H1 (cell line): ENCODE measurements at regions not wholly inside any gene's neighbourhood (a gene's known extent, or its start where the extent isn't known, plus 50 kb on each side); places are given as distances from the start of the nearest gene placed in this dataset.

ENCODE experiments used
- CTCF ChIA-PET: fragments of 300-600 bp; sonication (Branson Sonifier 250); formaldehyde crosslinking; loops from one replicate; lab custom pipeline; 2021; ENCODE audit not compliant: partially characterized antibody; lab: Charles Lee
- POLR2A ChIA-PET: fragments of 300-600 bp; sonication (Branson Sonifier 250); formaldehyde crosslinking; loops from one replicate; lab custom pipeline; 2021; ENCODE audit warnings: inconsistent platforms; ENCODE audit not compliant: partially characterized antibody; lab: Charles Lee
- DNase-seq, 2 experiments: peaks; one replicate each; pipeline versions ENCODE4 v3.0.0 to v3.0.0-alpha.2; 2010 to 2022; ENCODE audit warnings: low spot score in 2 of 2, low read depth in 1 of 2, mixed read lengths in 1 of 2
- FAIRE-seq: peaks from 2 replicates; lab custom pipeline; 2011; peaks lifted over from hg19 to GRCh38; lab: Jason Lieb, UNC
- H2AFZ ChIP-seq: 2 replicates; pipeline ENCODE4 v1.8.1; 2012; ENCODE audit warnings: low read length, inconsistent platforms
- H2AK5ac ChIP-seq: 2 replicates; pipeline ENCODE4 v1.6.1; 2013; ENCODE audit warnings: low read depth, low read length
- H2BK120ac ChIP-seq: replicated peaks from 2 replicates; pipeline ENCODE3; 2013; ENCODE audit warnings: low read depth, low read length, inconsistent platforms
- H2BK12ac ChIP-seq: 2 replicates; pipeline ENCODE4 v1.6.1; 2013; ENCODE audit warnings: low read depth, low read length
- H2BK15ac ChIP-seq: 2 replicates; pipeline ENCODE4 v1.6.1; 2013; ENCODE audit warnings: low read length
- H2BK20ac ChIP-seq: 2 replicates; pipeline ENCODE4 v1.6.1; 2013; ENCODE audit warnings: low read length
- H2BK5ac ChIP-seq: 2 replicates; pipeline ENCODE4 v1.6.1; 2013; ENCODE audit warnings: low read depth, low read length
- H3K14ac ChIP-seq: 2 replicates; pipeline ENCODE4 v1.6.1; 2013; ENCODE audit warnings: inconsistent platforms; ENCODE audit not compliant: insufficient read length
- H3K18ac ChIP-seq: 2 replicates; pipeline ENCODE4 v1.6.1; 2013; ENCODE audit warnings: low read length; ENCODE audit errors: extremely low read depth
- H3K23ac ChIP-seq: 2 replicates; pipeline ENCODE4 v1.6.1; 2013; ENCODE audit warnings: inconsistent platforms; ENCODE audit not compliant: insufficient read length
- H3K23me2 ChIP-seq: 2 replicates; pipeline ENCODE4 v1.6.1; 2013; ENCODE audit warnings: low read depth, low read length
- H3K27ac ChIP-seq: 2 replicates; pipeline ENCODE4 v1.6.1; 2011; ENCODE audit warnings: low read depth, low read length, inconsistent platforms
- H3K27me3 ChIP-seq, 4 experiments: replicated peaks in 1 of 4; 1 replicate in 1 of 4; 2 replicates in 3 of 4; pipeline versions ENCODE4 v1.6.1 to v1.8.1; 2011 to 2013; ENCODE audit warnings: low read length in 3 of 4, mild to moderate bottlenecking in 3 of 4, inconsistent platforms in 2 of 4, mixed read lengths in 2 of 4, moderate library complexity in 1 of 4; ENCODE audit not compliant: control insufficient read depth in 3 of 4, insufficient read depth in 3 of 4; ENCODE audit errors: extremely low read depth in 1 of 4
- H3K36me3 ChIP-seq, 4 experiments: 2 replicates each; pipeline versions ENCODE4 v1.6.1 to v1.8.1; 2011 to 2013; ENCODE audit warnings: mild to moderate bottlenecking in 4 of 4, low read length in 3 of 4, moderate library complexity in 2 of 4, control low read depth in 1 of 4, inconsistent platforms in 1 of 4; ENCODE audit not compliant: insufficient read depth in 4 of 4, control insufficient read depth in 2 of 4
- H3K4ac ChIP-seq: replicated peaks from 2 replicates; pipeline ENCODE3; 2013; ENCODE audit warnings: low read length, low read depth, mixed read lengths, inconsistent platforms; ENCODE audit not compliant: insufficient read length
- H3K4me1 ChIP-seq, 4 experiments: replicated peaks in 1 of 4; 1 replicate in 1 of 4; 2 replicates in 3 of 4; pipeline versions ENCODE4 v1.6.1 to v1.8.1; 2011 to 2013; ENCODE audit warnings: low read length in 3 of 4, inconsistent platforms in 2 of 4, mixed read lengths in 1 of 4; ENCODE audit not compliant: insufficient read depth in 4 of 4, control insufficient read depth in 3 of 4
- H3K4me2 ChIP-seq, 2 experiments: 2 replicates each; pipeline versions ENCODE4 v1.6.1 to v1.8.1; 2011 to 2013; ENCODE audit warnings: low read depth in 2 of 2, low read length in 2 of 2, control low read depth in 1 of 2, inconsistent platforms in 1 of 2, mild to moderate bottlenecking in 1 of 2; ENCODE audit not compliant: insufficient read depth in 1 of 2
- H3K4me3 ChIP-seq, 4 experiments: fragments of 200-600, 300-600 bp in 1 of 4; sonication (generic), shearing (Covaris generic), sonication (Bioruptor Twin) in 1 of 4; 2 replicates each; pipeline versions ENCODE4 v1.5.1 to v1.8.1; 2011 to 2016; ENCODE audit warnings: low read length in 4 of 4, low read depth in 3 of 4, control low read depth in 2 of 4, inconsistent platforms in 2 of 4, mild to moderate bottlenecking in 2 of 4, mixed read lengths in 1 of 4, moderate library complexity in 1 of 4; ENCODE audit not compliant: insufficient read depth in 2 of 4; ENCODE audit errors: extremely low read depth in 1 of 4
- H3K56ac ChIP-seq: replicated peaks from 2 replicates; pipeline ENCODE3; 2013; ENCODE audit warnings: low read depth, mild to moderate bottlenecking, mixed read lengths, low read length, inconsistent platforms; ENCODE audit not compliant: insufficient read length
- H3K79me1 ChIP-seq: 2 replicates; pipeline ENCODE4 v1.6.1; 2013; ENCODE audit warnings: low read depth, low read length, control low read depth
- H3K79me2 ChIP-seq, 2 experiments: 2 replicates each; pipeline versions ENCODE4 v1.6.1 to v1.8.1; 2012 to 2013; ENCODE audit warnings: low read length in 2 of 2, mild to moderate bottlenecking in 2 of 2, inconsistent platforms in 1 of 2; ENCODE audit not compliant: insufficient read depth in 2 of 2, control insufficient read depth in 1 of 2
- H3K9ac ChIP-seq, 4 experiments: replicated peaks in 1 of 4; 1 replicate in 1 of 4; 2 replicates in 3 of 4; pipeline versions ENCODE4 v1.6.1 to v1.8.1; 2011 to 2013; ENCODE audit warnings: low read depth in 3 of 4, low read length in 3 of 4, control low read depth in 2 of 4, mild to moderate bottlenecking in 2 of 4, moderate library complexity in 2 of 4, inconsistent platforms in 1 of 4; ENCODE audit errors: extremely low read depth in 1 of 4
- H3K9me3 ChIP-seq, 2 experiments: 2 replicates each; pipeline versions ENCODE4 v1.6.1 to v1.8.1; 2012 to 2013; ENCODE audit warnings: mild to moderate bottlenecking in 2 of 2, moderate library complexity in 2 of 2, control low read depth in 1 of 2, inconsistent platforms in 1 of 2, low read depth in 1 of 2, low read length in 1 of 2, mixed read lengths in 1 of 2; ENCODE audit not compliant: insufficient read depth in 2 of 2
- H4K20me1 ChIP-seq, 2 experiments: replicated peaks in 1 of 2; 2 replicates each; pipeline versions ENCODE3 to v1.8.1; 2011 to 2013; ENCODE audit warnings: inconsistent platforms in 2 of 2, low read length in 2 of 2, mild to moderate bottlenecking in 1 of 2; ENCODE audit not compliant: insufficient read depth in 2 of 2, control insufficient read depth in 1 of 2
- H4K5ac ChIP-seq: 2 replicates; pipeline ENCODE4 v1.6.1; 2013; ENCODE audit warnings: low read length, low read depth, mixed read lengths, inconsistent platforms; ENCODE audit not compliant: insufficient read length
- H4K8ac ChIP-seq: 2 replicates; pipeline ENCODE4 v1.8.0; 2013; ENCODE audit warnings: mild to moderate bottlenecking, moderate library complexity, low read length, inconsistent platforms; ENCODE audit not compliant: insufficient read depth; ENCODE audit errors: extremely low read depth
- H4K91ac ChIP-seq: replicated peaks from 2 replicates; pipeline ENCODE3; 2013; ENCODE audit warnings: low read length, mixed read lengths, inconsistent platforms; ENCODE audit not compliant: insufficient read length
- HDAC6 ChIP-seq: IDR thresholded peaks from one replicate; pipeline ENCODE4 v1.7.1; 2012; ENCODE audit warnings: low read depth, mild to moderate bottlenecking, inconsistent platforms, low read length, moderate library complexity
- RNF2 ChIP-seq: fragments of 200-900, 300-1000 bp; sonication (generic); IDR thresholded peaks from 2 replicates; pipeline ENCODE4 v1.7.1; 2016; ENCODE audit warnings: borderline replicate concordance, low read depth, mild to moderate bottlenecking, antibody characterized with exemption, low read length; ENCODE audit not compliant: poor library complexity, severe bottlenecking; ENCODE audit errors: missing control alignments
- SIX5 ChIP-seq: IDR thresholded peaks from 2 replicates; pipeline ENCODE4 v1.6.1; 2011; ENCODE audit warnings: mild to moderate bottlenecking, low read depth, low read length
- SP2 ChIP-seq: IDR thresholded peaks from 2 replicates; pipeline ENCODE4 v1.6.1; 2012; ENCODE audit warnings: mild to moderate bottlenecking, low read length, inconsistent platforms
- SRF ChIP-seq: IDR thresholded peaks from 2 replicates; pipeline ENCODE4 v1.6.1; 2011; ENCODE audit warnings: mild to moderate bottlenecking, low read depth, low read length, moderate library complexity
- TCF12 ChIP-seq: IDR thresholded peaks from 2 replicates; pipeline ENCODE4 v1.6.1; 2011; ENCODE audit warnings: low read depth, mild to moderate bottlenecking, low read length
- YY1 ChIP-seq: IDR thresholded peaks from 2 replicates; pipeline ENCODE4 v1.6.1; 2011; ENCODE audit warnings: low read depth, mild to moderate bottlenecking, low read length
- ZNF274 ChIP-seq: IDR thresholded peaks from 2 replicates; pipeline ENCODE4 v1.7.0; 2012; ENCODE audit warnings: low read length, borderline replicate concordance; ENCODE audit errors: extremely low read depth
- WGBS, 2 experiments: shearing (Covaris generic) in 1 of 2; methylation state at CpG; one replicate each; pipeline versions ENCODE4 v1.1.6 to v1.1.7; 2013 to 2015; ENCODE audit warnings: low lambda C conversion rate in 2 of 2, mixed read lengths in 2 of 2, inconsistent platforms in 1 of 2, low coverage in 1 of 2, missing lambda C conversion rate in 1 of 2; ENCODE audit not compliant: insufficient replicate concordance in 2 of 2, insufficient coverage in 1 of 2, insufficient read length in 1 of 2; ENCODE audit errors: extremely low coverage in 1 of 2, missing lambda C conversion rate in 1 of 2; 5-methylcytosine and 5-hydroxymethylcytosine counted together
- TF ChIP-seq, protein P1 (sequence below): IDR thresholded peaks from 2 replicates; pipeline ENCODE4 v1.6.1; 2011; ENCODE audit warnings: low read depth, mild to moderate bottlenecking, low read length; ENCODE audit not compliant: insufficient read depth

- H3K79me2 ChIP-seq: no peaks in the 10 kb centered on the region
- no peak overlapping the region for H2BK12ac ChIP-seq
- no peaks in the 10 kb centered on the region for H4K20me1 ChIP-seq
- H3K79me1 ChIP-seq: no peaks in the 10 kb centered on the region
- DNase-seq: no peak
- H3K23ac ChIP-seq: no peak overlapping the region
- H3K4me2 ChIP-seq: no peak overlapping the region
- H3K23me2 ChIP-seq: no peaks in the 10 kb centered on the region
- no peak for FAIRE-seq
- no peak overlapping the region for H2AFZ ChIP-seq
- no peaks in the 10 kb centered on the region for H3K27me3 ChIP-seq
- no peak overlapping the region for H2AK5ac ChIP-seq
- H4K8ac ChIP-seq: no peak overlapping the region
- 100% methylated on average over 2 of the region's 2 CpGs; no CpG with 5 or more reads in 1 of the 2 experiments for WGBS, 2 experiments
- H3K36me3 ChIP-seq: no peaks in the 10 kb centered on the region
- H2BK5ac ChIP-seq: no peak overlapping the region
- H4K91ac ChIP-seq: no peak overlapping the region
- H3K27ac ChIP-seq: no peak overlapping the region
- no peak overlapping the region for H3K4ac ChIP-seq
- TF ChIP-seq HDAC6 (no peak), RNF2 (no peak), YY1 (no peak), SP2 (no peak), TCF12 (no peak), SIX5 (no peak), SRF (no peak), ZNF274 (no peak)
- TF ChIP-seq, protein P1, sequence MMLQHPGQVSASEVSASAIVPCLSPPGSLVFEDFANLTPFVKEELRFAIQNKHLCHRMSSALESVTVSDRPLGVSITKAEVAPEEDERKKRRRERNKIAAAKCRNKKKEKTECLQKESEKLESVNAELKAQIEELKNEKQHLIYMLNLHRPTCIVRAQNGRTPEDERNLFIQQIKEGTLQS: no peak
- no peaks in the 10 kb centered on the region for H3K9me3 ChIP-seq
- H3K56ac ChIP-seq: no peak overlapping the region
- no peak overlapping the region for H2BK20ac ChIP-seq
- no peak overlapping the region for H3K18ac ChIP-seq
- no peak overlapping the region for H3K4me3 ChIP-seq
- ChIA-PET CTCF (interaction anchor here (1.6 kb wide), 1 partner anchor 18 kb away, joined by 3 read pairs; no protein-coding TSS in a partner anchor), POLR2A (no interaction called here)
- no peak overlapping the region for H2BK15ac ChIP-seq
- no peak overlapping the region for H3K14ac ChIP-seq
- no peaks in the 10 kb centered on the region for H3K4me1 ChIP-seq
- no peak overlapping the region for H4K5ac ChIP-seq
- no peak overlapping the region for H2BK120ac ChIP-seq
- no peak overlapping the region for H3K9ac ChIP-seq
Measured at GRCh38 chr4:156456830-156457229, 503.2 kb upstream of the CTSO start.
